Mesodermal cell (in vitro differentiated cells): ENCODE measurements at regions not wholly inside any gene's neighbourhood (a gene's known extent, or its start where the extent isn't known, plus 50 kb on each side); places are given as distances from the start of the nearest gene placed in this dataset.

Experiments
- H3K27ac ChIP-seq: 2 replicates; pipeline ENCODE4 v1.7.0; 2013; ENCODE audit warnings: mild to moderate bottlenecking, low read depth, low read length, moderate library complexity; ENCODE audit not compliant: severe bottlenecking
- H3K36me3 ChIP-seq: 2 replicates; pipeline ENCODE4 v1.7.1; 2013; ENCODE audit warnings: mild to moderate bottlenecking, low read length, moderate library complexity; ENCODE audit not compliant: control insufficient read depth, insufficient read depth
- H3K4me1 ChIP-seq: one replicate; pipeline ENCODE4 v1.7.1; 2013; ENCODE audit warnings: mild to moderate bottlenecking, low read length; ENCODE audit not compliant: insufficient read depth, control insufficient read depth, poor library complexity, severe bottlenecking
- H3K4me3 ChIP-seq: 2 replicates; pipeline ENCODE4 v1.7.0; 2013; ENCODE audit warnings: low read length, control low read depth, mild to moderate bottlenecking; ENCODE audit not compliant: insufficient read depth, poor library complexity, severe bottlenecking; ENCODE audit errors: extremely low read depth
- H3K9me3 ChIP-seq: 2 replicates; pipeline ENCODE4 v1.7.1; 2013; ENCODE audit warnings: mild to moderate bottlenecking, low read length, moderate library complexity; ENCODE audit not compliant: control insufficient read depth
- whole genome bisulfite sequencing, 2 experiments: methylation state at CpG; one replicate each; pipeline ENCODE4 v1.1.5; 2013; ENCODE audit warnings: missing lambda C conversion rate in 2 of 2; ENCODE audit not compliant: insufficient coverage in 2 of 2; 5-methylcytosine and 5-hydroxymethylcytosine counted together

- 92 to 94% methylated on average over 4 to 6 of the region's 7 CpGs for WGBS, 2 experiments
- H3K4me1 ChIP-seq, result no peaks in the 10 kb centered on the region
These were observed 262.6 kb upstream of the DCC start for GRCh38 chr18:52077251-52077983.

GRCh38 chr18:52082246-52082645 is 257.8 kb upstream of the DCC start:
- Histone ChIP-seq H3K9me3 (no peaks in the 10 kb centered on the region), H3K36me3 (no peaks in the 10 kb centered on the region), H3K4me1 (no peaks in the 10 kb centered on the region), H3K27ac (no peak overlapping the region), H3K4me3 (no peak overlapping the region)
- WGBS, 2 experiments, result 100% methylated on average over 1 of the region's 1 CpG; no CpG with 5 or more reads in 1 of the 2 experiments

More at GRCh38 chr18:52077251-52077983, 262.6 kb upstream of the DCC start:
- Histone ChIP-seq H3K27ac (no peak overlapping the region), H3K36me3 (no peaks in the 10 kb centered on the region), H3K4me3 (no peak overlapping the region), H3K9me3 (no peaks in the 10 kb centered on the region)

- 86 to 100% methylated on average over 1 to 2 of the region's 2 CpGs for WGBS, 2 experiments
- Histone ChIP-seq H3K4me3 (no peak overlapping the region), H3K27ac (no peak overlapping the region), H3K4me1 (no peaks in the 10 kb centered on the region), H3K36me3 (no peaks in the 10 kb centered on the region), H3K9me3 (no peaks in the 10 kb centered on the region)
These were observed 252.9 kb upstream of the DCC start for GRCh38 chr18:52087140-52087539.

- no peak overlapping the region for H3K4me3 ChIP-seq
- H3K4me1 ChIP-seq, result no peaks in the 10 kb centered on the region
- no peak overlapping the region for H3K27ac ChIP-seq
- H3K36me3 ChIP-seq, result no peaks in the 10 kb centered on the region
- H3K9me3 ChIP-seq, result no peaks in the 10 kb centered on the region
These were observed 250.0 kb upstream of the DCC start for GRCh38 chr18:52090005-52090404.

DNA sequence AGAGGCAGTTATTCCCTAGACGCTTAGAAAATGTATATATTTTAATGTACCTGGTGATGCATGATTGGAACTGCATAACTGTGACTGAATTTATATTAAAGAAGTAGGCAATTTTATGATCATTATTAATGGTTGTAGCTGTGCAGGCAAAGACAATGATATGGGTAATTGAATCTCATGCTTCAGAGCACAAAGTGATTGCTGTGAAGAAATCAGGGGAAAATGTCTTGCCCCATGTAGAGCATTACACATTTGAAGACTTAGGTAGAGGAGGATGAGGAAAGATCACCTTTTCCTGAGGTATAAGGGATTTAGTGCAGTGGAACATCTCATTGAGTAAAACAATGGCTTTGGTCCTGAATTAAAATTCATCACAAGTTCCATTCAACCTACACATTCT is 246.8 kb upstream of the DCC start:
- no CpG with 5 or more reads among the region's 1 CpG for WGBS, 2 experiments
- no peaks in the 10 kb centered on the region for H3K9me3 ChIP-seq
- H3K27ac ChIP-seq, result no peak overlapping the region

GRCh38 chr18:52118684-52119083 is 221.3 kb upstream of the DCC start:
- H3K36me3 ChIP-seq, result no peaks in the 10 kb centered on the region
- H3K4me1 ChIP-seq, result no peaks in the 10 kb centered on the region
- no peak overlapping the region for H3K4me3 ChIP-seq
- H3K27ac ChIP-seq, result no peak overlapping the region
- no peaks in the 10 kb centered on the region for H3K9me3 ChIP-seq

More for the DNA sequence above, 246.8 kb upstream of the DCC start:
- Histone ChIP-seq H3K4me3 (no peak overlapping the region), H3K4me1 (no peaks in the 10 kb centered on the region), H3K36me3 (no peaks in the 10 kb centered on the region)

DNA sequence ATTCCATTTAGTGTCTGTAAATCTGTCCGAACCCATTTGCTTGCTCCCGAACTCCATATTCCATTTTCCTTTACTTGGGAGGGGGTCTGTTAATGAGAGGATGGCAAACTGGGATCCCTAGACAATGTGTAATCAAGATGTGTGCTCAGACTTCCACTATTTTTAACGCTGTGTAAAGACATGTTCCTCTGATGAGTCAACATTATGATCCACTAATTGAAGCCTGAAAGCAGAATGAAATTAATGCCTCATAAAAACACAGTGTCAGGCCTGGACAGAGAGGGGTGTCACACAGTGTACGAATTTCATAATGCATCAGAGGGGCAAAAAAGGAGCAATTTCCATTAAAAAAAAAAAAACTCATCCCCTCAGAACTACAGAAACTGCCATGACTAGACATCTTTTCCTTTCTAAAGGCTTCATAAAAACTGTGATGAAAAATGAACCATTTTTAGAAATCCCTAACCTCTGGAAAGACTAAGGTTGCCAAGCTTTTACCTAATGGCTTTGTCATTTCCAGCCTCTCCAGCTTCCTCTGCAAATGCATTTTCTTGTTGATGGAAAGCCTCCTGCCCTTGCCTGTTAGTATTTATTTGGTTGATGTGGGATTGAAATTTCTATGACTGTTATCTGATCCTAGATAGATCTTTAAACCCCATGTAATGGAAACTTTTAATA is 209.2 kb upstream of the DCC start:
- Histone ChIP-seq H3K36me3 (no peaks in the 10 kb centered on the region), H3K9me3 (peaks cover 2% of the 10 kb centered on the region), H3K4me1 (peaks cover 3% of the 10 kb centered on the region), H3K27ac (no peak overlapping the region), H3K4me3 (no peak overlapping the region)
- 88 to 92% methylated on average over 2 of the region's 4 CpGs for WGBS, 2 experiments

DNA sequence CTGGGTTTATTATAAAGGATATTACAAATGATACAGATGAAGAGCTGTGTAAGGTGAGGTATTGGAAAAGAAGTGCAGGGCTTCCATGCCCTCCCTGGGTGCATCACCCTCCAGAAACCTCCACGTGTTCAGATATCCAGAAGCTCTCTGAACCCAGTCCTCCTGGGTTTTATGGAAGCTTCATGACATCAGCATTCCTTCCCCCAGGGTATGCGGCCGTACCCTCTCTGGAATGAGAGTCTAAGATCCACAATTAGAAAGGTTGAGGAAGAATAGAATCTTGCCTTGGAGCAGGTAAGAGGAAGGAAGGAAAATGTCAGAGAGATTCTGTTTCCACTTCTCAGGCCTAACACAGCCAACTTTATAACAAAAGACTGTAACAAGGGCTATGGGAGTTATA is 208.2 kb upstream of the DCC start:
- peaks cover 2% of the 10 kb centered on the region for H3K9me3 ChIP-seq
- H3K27ac ChIP-seq, result no peak overlapping the region
- H3K36me3 ChIP-seq, result no peaks in the 10 kb centered on the region
- no peak overlapping the region for H3K4me3 ChIP-seq
- 80% methylated on average over 1 of the region's 3 CpGs; no CpG with 5 or more reads in 1 of the 2 experiments for WGBS, 2 experiments
- H3K4me1 ChIP-seq, result peaks cover 3% of the 10 kb centered on the region

DNA sequence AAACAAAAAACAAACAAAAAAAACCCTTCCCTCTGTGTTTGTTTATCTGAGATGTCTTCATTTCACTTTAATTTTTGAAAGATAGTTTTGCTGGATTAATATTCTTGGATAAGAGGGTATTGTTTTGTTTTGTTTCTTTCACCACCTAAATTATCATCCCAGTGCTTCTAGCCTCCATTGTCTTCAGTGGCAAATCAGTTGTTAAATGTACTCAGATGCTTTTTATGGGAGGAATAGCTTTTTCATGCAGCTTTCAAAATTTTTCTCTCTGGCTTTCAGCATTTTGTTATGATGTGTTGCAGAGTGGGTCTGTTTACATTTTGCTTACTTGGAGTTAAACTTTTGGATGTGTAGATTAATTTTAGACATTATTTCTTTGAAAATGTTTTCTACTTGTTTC is 203.5 kb upstream of the DCC start:
- Histone ChIP-seq H3K9me3 (peaks cover 6% of the 10 kb centered on the region), H3K4me3 (no peak overlapping the region), H3K27ac (no peak overlapping the region), H3K4me1 (no peaks in the 10 kb centered on the region), H3K36me3 (no peaks in the 10 kb centered on the region)

DNA sequence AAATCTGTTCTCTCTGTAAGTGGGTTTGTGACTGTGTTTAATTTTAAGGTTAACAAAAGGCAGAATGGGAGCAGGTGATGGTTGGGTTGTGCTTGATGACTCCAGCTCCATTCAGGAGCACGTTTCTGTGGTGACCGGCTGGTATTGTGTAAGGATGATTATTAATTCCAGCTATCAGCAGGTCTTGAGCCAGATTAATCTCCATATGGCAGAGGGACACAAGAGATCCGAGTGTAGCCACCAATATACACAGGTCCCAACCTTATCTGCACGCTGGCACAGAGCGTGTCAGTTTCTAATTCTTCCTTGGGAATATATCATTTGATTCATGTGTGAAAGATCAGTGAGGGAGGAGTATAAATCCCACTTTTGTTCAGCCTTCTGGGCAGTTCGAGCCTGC is 199.0 kb upstream of the DCC start:
- 90 to 96% methylated on average over 2 to 3 of the region's 6 CpGs for WGBS, 2 experiments
- H3K27ac ChIP-seq, result no peak overlapping the region
- no peak overlapping the region for H3K4me3 ChIP-seq
- peaks cover 3% of the 10 kb centered on the region for H3K9me3 ChIP-seq
- no peaks in the 10 kb centered on the region for H3K36me3 ChIP-seq
- no peaks in the 10 kb centered on the region for H3K4me1 ChIP-seq

DNA sequence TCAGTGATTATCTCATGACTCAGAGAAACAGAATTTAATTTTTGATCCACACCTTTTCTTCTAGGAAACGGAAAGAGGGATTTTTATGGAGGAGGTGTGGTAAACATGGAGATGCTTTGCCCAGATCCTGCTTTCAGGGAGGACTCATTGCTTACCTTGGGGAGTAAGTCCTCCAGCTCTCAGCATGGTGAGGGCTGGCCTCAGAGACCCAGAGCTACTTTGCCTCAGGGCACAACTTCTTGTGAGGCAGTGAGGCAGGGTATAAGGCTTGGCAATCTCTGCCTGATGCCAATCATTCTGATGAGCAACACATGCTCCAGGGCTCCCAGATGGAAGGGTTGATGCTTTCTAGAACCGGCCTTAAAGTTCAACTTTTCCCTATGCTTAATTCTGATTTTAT is 189.9 kb upstream of the DCC start:
- Histone ChIP-seq H3K4me1 (no peaks in the 10 kb centered on the region), H3K27ac (no peak overlapping the region), H3K4me3 (no peak overlapping the region), H3K36me3 (no peaks in the 10 kb centered on the region), H3K9me3 (no peaks in the 10 kb centered on the region)
- 91% methylated on average over 1 of the region's 2 CpGs; no CpG with 5 or more reads in 1 of the 2 experiments for WGBS, 2 experiments
